Limb (tissue), 2 donors: ENCODE measurements at regions not wholly inside any gene's neighbourhood (a gene's known extent, or its start where the extent isn't known, plus 50 kb on each side); places are given as distances from the start of the nearest gene placed in this dataset.
"Not testable (repeated sequence)": the region's sequence is repeated elsewhere in the genome, so short reads cannot be mapped to it uniquely, and the experiment has no call there.

Experiments
- DNase-seq, 2 donors: peaks; one replicate each; pipeline ENCODE4 v3.0.0-alpha.2; 2016; ENCODE audit errors: extremely low spot score in 2 of 2

DNA sequence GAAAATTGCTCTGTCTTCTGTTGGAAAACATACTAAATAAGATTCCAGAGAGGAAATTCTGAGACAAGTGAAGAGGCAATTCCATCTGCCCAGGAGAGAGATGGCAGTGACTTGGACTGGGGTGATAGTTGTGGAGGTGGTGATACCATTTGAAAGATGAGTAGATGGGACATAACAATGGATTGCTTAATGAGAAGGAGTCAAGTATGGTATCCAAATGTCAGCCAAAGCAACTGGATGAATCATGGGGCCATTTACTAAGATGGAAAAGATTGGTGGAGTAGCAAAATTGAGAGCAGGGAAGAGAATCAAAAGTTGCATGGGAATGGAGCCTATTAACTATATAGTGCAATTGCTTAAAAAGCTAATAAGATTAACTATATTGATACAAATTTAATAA is 222.1 kb downstream of the ETAA1 start:
- no peak for DNase-seq

DNA sequence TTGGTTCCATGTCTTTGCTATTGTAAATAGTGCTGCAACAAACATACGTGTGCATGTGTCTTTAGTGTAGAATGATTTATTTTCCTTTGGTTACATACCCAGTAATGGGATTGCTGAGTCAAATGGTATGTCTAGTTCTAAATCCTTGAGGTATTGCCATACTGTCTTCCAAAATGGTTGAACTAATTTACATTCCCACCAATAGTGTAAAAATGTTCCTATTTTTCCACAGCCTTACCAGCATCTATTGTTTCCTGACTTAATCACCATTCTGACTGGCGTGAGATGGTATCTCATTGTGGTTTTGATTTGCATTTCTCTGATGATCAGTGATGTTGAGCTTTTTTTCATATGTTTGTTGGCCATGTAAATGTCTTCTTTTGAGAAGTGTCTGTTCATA is 226.6 kb downstream of the ETAA1 start:
- DNase-seq = not testable (repeated sequence)

DNA sequence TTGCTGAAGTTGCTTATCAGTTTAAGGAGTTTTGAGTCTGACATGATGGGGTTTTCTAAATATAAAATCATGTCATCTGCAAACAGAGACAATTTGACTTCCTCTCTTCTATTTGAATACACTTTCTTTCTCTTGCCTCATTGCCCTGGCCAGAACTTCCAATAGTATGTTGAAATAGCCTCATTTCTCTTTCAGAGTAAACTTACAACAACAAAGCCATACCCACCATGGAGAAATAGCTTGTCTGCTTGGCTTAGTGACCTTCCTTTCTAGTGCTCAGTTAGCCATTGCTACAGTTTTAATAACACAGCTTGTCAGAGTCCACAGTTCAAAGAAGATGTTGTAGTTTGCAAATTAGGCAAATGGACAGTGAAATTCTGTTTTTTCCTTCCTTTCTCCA is 228.0 kb downstream of the ETAA1 start:
- DNase-seq = no peak

DNA sequence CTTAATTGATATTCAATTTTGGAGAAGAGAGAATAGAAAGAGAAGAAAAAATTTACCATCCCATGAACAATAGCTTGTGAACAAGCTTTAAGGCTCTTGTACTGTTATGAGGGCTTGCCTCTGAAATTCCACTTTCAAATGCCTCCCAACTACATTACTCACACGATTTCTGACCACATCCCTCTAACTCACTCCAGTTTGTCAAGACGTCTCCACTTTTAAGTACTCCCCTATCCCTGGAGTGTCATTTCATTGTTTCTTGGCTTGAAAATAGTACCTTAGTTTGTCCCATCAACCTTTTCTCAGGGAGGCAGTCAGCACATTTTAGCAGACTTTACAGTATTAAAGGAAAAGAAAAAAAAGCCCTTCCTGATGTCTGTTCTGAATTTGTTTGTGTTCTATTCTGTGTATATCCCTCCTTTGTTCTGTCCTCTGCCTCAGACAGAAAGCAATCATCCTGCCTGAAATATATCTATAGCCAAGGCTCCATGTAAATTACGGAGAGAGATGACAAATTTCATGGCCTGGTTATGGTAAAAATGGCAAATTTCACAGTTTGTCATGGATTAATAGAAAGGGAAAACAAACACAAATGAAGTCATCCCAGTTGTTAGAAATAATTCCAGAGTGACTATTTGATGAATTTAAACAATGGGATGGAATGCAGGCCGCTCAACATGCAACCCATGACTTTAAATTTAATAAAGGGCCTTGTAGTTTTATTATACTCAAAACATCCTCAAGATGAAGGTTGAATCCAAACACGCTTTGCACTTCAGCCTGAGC is 228.8 kb downstream of the ETAA1 start:
- DNase-seq = peak in 1 of 2 donors; percentile 15

DNA sequence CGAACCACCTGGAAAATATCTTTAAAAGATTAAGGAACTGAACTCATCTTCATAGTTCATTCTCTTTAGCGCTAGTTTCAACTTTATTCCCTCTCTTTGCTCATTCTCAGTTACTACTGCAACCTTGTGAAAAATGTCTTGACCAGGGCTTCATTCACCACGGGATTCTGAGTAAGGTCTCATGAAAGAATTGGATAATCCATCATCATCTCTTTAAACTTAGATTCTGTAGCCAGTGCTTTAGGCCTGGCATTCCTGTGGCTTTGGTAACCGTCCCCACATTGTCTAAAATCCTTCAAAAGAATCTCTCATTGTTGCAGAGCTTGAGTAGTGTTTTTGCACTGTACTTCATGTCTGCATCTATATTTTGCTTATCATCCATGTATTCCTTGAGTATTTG is 229.5 kb downstream of the ETAA1 start:
- DNase-seq = no peak

DNA sequence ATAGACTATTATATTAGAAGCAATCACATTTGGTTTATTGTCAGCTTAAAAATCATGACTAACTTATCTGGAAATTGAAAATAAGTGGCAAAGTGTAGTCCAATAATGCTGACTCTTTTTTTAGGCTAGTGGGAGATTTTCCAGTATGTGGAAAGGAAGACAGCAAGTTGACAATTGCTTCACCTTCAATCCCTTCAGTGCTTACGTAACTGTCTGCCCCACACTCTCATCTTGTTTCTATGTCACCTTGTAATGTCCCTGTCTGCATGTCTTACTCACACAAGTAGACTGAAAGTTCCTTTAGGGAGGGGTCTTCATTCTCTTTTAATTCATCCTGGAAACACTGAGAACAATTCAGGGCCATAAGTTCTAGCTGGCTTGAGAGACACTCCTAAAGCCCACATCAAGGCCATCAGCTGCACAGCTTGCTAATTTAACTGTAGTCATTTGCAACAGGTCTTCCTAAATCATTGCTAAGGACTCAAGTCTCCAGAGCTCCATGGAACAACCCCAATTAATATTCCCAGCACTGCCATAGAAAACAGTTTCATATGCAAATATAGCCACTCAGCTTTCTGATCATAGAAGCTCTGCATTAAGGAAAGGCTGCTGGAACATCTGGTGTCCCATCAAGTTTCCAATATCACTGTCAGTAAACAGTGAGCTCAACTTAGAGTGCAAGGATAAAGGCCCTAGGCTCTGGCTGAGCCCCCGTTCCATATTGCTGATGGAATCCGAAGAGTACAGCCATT is 230.5 kb downstream of the ETAA1 start:
- DNase-seq = no peak

DNA sequence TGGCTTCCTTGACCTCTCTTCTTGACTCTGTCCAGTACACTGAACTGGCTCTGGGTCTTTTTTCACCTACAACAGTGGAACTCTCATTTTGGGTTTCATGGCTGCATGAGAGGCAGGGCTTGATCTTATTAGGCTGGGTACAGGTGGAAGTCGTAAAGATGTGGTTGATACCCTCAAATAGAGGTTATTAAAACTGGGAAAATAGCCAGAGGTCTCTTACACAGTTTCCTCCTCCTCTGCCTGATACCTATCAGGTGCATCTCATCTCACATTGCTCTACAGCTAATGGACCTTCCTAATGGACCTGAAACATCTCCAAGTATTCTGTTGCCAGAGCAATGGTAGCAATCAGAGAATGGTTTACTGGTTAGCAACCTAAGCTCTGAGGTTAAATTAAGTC is 231.8 kb downstream of the ETAA1 start:
- no peak for DNase-seq

DNA sequence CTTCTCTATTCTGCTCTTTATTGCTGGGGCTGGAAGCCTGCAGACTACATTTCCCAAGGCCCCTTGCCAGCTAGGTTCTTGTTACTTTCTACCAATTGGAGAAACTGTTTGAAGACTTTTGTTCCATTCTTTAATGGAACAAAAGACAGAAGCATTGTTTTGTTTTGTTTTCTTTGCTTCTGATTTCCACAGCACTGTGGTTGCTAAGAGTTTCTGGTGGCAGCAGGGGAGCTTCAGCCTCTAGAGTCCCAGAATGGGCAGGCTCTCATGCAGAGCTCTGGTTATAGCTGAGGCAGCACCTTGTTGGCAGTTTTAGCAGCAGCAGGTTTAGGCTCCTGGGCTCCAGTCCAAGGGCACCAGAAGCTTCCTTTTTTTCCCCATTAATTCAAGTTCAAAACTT is 234.3 kb downstream of the ETAA1 start:
- no peak for DNase-seq

DNA sequence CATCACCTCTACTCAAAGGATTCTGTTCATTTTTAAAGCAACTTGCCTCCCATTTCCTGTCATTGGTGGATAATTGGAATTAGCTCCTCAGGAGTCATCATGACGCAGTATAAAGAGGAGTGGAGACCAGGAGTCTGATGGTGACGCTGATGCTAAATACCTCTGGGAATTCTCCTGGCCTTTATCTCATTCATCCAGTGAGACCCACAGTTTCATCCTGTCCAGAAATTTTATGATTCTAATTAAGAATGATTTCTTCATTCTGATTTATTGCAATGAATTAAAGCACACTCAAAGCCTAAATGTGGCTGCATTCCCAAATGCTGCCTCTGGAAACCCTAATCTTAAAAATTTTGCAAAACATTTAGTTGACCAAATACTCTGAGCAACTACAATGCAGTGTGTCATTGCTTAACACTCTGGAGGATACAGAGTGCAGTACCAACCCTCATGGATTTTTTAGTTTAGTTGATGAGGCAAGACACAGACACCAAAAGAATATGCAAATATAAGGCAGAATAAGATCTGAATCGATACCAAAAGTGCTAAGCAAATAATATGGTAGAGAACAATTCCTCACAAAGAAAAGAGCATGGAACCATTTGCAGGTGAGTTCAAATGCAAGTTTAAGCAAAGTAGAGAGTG is 236.2 kb downstream of the ETAA1 start:
- DNase-seq = no peak

DNA sequence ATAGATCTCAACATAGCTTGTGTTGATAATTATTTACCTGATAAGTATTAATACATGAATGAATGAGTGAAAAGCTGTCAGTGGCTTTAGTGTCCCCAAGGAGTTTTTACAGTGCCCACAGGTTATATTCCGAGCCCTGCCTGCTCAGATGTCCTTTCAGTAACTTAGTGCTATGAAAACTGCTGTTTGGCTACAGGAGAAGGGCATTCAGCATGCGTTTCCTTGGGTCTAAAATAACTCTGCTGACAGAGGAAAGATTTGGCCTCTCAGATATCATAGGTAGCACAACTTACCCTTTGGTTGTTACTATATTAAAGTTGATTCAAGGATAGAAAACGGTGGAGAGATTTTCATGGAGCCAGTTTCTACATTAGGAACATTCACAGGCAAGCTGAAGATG is 241.0 kb downstream of the ETAA1 start:
- no peak for DNase-seq

DNA sequence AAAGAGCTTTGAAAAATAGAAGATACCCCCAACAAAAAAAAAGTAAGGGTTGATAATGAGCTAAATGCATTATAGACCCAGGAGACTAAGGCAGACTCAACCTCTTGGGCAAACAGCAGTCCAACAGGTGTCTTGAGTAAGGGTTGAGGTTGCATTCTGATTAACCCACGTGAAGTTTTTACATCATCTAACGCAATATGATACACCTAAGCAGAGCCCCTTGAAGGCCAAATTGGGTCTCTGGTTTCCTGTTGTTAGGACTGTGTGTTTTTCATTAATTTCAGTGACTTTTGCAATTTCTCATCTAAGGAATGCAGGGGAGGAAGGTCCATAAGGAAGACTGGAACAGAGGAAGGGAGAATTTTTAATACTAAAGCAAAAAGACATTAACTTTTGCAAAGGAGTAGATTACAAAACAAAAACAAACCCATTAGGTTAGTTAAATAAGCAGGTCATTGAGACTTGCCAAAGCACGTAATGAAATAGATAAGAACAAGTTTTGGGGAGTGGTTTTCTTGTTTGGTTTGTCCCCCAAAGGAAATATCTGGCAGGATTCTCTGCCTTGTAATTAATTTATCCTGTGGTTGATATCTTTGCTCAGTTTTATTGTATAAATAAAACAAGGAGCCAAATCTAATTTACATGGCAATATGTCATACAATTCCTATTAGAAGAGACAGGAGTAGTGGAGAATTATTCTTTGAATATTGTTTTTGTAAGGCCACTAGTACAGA is 244.3 kb downstream of the ETAA1 start:
- no peak for DNase-seq

DNA sequence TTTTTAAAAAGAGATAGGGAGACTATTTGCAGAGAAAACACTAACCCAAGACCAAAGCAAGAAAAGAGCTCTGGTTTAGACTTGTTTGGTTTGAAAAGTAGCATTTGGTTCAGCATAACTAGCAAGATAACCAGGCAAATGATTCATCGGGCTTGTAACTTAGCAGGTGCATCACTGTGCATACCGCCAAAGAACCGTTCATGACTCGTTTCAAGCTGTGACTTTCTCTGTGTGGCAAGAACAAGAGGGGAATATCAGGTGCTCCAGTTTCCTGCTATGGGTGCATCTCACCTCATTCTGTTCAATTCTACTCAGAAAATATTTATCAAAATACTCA is 244.9 kb downstream of the ETAA1 start:
- DNase-seq = no peak

DNA sequence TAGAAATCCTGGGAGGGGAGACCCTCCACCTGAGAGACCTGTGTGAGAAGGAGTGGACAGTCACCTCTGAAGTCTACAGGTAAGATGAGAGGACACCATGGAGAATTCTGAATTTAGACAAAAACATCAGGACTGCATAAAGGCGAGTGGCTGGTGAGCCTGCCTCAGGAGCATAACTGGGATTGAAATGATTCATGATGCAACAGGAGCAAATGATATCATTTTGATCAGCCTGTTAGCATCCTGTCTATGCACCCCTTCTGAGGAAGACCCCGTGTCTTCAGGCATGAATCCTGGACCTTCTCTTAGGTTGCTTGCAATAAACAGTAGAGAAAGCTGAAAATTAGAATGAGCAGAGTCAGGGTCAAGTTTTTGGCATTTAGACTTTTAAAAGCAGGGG is 245.8 kb downstream of the ETAA1 start:
- no peak for DNase-seq

DNA sequence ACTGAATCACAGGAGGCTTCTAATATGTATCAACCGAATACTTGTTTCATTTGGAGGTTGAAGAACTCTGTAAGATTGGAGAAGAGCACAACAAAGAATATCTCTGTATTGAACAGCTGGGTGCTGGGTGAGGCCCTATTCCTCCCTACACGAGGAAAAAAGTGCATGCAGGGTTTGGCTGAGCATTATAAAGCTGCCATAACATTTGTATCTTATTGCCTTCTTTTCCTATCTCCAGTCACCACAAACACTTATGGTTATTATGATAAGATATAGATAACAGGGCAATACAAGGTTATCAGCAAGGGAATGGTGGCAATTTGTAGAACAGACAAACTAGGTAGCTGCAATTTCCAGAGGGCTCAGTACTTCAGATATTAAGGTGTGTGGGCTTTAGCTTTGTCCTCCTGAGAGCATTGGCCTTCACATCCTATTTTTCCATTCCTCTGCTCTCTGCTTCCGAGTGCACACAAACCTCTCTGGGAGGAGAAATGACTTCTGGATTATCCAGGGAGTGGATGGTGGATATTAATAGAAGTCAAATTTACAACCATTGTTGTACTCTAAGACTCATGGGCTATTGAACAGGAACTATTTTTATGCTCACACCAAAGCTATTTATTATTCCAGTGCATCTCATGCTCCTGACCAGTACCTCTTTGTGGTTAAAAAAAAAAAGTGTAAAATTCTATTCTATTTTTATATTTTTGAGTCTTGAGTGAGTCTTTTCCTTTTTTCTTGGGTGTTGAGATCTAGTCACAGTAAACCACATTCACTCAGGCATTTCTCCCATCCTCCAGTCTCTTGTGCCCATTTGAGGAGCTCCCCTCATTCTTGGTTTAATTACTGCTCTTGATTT is 248.4 kb downstream of the ETAA1 start:
- no peak for DNase-seq

DNA sequence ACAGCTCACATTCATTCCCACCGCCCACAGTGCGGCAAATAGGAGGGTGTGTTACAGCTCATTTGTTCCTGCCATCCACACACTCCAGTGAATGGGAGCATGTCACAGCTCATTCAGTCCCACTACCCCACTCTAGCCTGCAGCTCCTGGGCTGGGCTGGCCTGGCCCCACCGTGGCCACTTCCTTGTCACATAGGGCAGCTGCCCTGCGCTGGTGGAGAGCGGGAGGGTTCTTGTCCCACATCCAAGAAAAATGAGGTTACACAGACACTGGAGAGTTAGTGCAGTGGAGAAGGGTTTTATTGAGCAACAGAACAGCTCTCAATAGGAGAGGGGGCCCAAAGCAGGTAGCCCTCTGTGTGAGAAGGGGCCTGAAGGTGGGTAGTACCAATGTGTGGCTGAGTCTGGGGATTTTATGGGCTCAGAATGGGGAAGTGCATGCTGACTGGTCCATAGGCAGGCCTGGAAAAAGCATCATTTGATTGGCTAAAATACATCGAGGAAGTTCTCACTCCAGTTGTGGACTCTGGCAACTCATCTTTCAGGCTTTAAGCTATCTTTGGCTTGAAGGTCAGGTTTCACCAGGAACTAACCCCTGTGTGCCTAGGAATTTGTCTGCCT is 249.7 kb downstream of the ETAA1 start:
- no peak for DNase-seq

DNA sequence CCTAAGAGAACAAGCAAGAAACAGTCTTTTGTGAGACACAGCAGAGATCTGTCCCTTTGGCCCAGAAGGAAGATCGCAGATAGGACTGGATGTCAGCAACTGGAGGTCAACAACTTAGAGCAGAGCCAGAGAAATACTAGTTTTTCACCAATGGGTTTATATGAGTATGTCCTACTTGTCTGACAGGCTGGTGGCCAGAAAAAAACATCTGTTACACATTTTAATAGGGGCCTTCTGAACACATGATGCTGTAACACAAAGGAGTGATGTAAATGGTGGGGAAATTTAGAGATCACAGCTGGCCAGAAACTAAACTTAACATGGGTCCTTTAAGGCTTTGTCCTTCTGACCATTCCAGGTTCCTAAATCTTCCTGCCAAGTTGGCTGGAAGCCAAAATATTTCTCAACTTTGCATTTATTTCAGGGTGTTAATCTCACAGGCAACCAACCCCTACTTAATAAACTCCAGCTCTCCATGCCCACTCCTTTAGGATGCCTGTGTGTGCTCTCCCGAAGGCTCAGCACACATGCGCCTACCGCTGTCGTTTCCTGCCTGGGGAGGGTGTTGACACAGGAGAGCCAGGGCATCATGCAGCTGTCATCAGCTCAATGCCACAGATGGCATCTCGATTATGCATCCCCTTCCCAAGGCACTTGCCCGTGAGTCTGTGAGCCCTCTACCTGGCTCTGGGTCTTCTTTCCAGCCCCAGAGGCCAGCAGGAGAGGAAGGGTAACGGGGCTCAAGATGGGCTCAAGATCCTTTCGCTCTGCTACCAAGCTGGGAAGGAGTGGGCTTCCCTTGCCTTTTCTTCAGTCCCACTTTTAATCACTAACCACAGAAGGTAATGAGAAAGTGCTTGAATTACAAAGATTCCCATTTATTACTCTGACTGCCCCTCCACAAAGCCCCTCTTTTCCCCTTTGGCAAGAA is 252.5 kb downstream of the ETAA1 start:
- peak; percentile 51 to 89 for DNase-seq

DNA sequence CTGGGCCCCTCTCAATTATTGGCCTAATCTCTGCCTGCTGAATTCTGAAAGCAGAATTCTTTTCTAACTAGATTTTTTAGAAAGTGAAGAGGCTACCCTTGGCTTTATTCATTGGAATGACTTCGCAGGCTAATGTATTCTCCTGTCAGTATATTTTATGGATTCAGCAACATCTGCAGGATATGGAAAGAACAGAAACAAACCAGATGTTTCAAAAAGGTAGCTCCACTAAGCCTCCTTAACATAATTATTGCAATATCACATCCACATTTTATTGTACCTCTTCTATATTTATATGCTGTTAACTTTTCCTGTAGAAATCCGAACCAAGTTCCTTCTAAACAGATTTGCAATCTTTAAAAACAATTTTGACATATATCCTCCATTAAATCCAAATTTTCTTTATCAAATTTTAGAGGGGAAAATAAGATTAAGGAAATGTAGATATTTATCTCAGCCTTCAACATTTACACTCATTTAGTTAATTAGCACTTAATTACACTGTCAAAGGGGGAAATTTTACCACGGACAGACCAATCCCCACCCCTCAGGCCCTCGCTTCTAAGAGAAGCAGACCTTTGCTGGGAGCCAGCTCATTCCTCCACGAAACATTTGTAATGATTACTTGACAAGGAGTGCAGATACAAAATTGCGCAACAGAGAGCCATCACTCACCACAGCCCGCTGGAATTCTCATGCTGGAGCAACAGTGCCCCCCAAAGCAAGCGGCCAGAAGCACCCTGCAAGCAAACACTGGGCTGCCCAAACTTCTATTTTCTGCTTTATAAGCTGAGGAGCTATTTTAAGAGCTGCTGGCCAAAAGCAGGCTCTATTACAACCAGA is 253.4 kb downstream of the ETAA1 start:
- peak; percentile 88 to 89 for DNase-seq

DNA sequence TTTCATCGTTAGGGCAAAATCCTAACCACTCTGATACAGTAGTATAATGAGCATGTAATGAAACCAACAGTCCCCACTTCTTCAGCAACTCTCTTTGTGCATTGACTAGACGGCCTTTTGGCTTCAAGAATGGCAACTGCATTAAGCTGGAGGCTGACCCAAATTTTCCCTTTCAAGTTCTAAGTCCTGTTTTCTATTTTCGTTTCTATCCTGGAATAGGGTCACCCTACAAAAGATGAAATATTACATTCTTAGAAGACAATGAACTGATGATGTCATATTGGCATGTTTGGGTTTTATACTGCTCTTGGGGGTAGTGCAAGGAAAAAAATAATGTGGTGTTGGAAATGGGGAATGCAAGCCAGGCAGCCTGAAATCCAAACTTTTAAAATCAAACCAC is 254.4 kb downstream of the ETAA1 start:
- no peak for DNase-seq

DNA sequence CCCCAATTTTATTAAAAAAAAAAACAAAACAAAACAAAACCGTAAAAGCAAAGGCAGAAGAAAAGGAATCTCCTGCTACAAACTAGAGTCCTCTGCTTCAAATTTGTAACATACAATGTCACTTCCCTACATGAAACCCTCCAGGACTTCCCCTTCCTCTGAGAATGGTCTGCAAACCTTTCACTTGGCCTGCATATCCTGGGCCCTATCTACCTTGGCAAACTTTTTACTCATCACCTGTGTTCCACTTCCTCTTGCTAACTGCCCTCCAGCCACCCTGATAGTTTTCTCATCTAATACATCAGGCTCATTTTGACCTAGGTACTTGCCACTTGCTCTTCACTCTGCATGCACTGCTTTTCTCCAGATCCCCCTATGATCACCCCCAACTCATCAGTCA is 255.5 kb downstream of the ETAA1 start:
- no peak for DNase-seq
